Activated naive CD4-positive, alpha-beta T cell treated with anti-CD3 and anti-CD28 coated beads, Interleukin-2, amount 50 U/mL, for 16 hours (primary cell): ENCODE measurements at regions not wholly inside any gene's neighbourhood (a gene's known extent, or its start where the extent isn't known, plus 50 kb on each side); places are given as distances from the start of the nearest gene placed in this dataset.
"Not testable (repeated sequence)": the region's sequence is repeated elsewhere in the genome, so short reads cannot be mapped to it uniquely, and the experiment has no call there.

Source experiments
- DNase-seq: peaks from one replicate; pipeline ENCODE4 v3.0.0-alpha.2; 2020

- DNase-seq = not testable (repeated sequence)
Observed at GRCh38 chr1:228796945-228797344, 61.7 kb downstream of the RHOU start.

GRCh38 chr1:228798035-228798434 lies 62.8 kb downstream of the RHOU start:
- DNase-seq = no peak

- no peak for DNase-seq
Observed at GRCh38 chr1:228798548-228798947, 63.3 kb downstream of the RHOU start.

GRCh38 chr1:228799924-228800323 lies 64.6 kb downstream of the RHOU start:
- DNase-seq = no peak

GRCh38 chr1:228801068-228801467 lies 65.8 kb downstream of the RHOU start:
- no peak for DNase-seq

GRCh38 chr1:228802386-228803220 lies 67.3 kb downstream of the RHOU start:
- DNase-seq = no peak

- DNase-seq = no peak
Observed at GRCh38 chr1:228803421-228803820, 68.1 kb downstream of the RHOU start.

GRCh38 chr1:228804173-228804572 lies 68.9 kb downstream of the RHOU start:
- no peak for DNase-seq

- peak; percentile 22 for DNase-seq
Observed at GRCh38 chr1:228804640-228805413, 69.5 kb downstream of the RHOU start.

GRCh38 chr1:228807904-228808605 lies 72.8 kb downstream of the RHOU start:
- no peak for DNase-seq

GRCh38 chr1:228809621-228810394 lies 74.5 kb downstream of the RHOU start:
- DNase-seq = no peak

GRCh38 chr1:228810395-228810758 lies 75.1 kb downstream of the RHOU start:
- no peak for DNase-seq

GRCh38 chr1:228810878-228811711 lies 75.8 kb downstream of the RHOU start:
- DNase-seq = no peak

GRCh38 chr1:228811712-228812305 lies 76.5 kb downstream of the RHOU start:
- DNase-seq = no peak

GRCh38 chr1:228812961-228813360 lies 77.7 kb downstream of the RHOU start:
- no peak for DNase-seq

GRCh38 chr1:228814176-228814575 lies 78.9 kb downstream of the RHOU start:
- no peak for DNase-seq

- no peak for DNase-seq
Observed at GRCh38 chr1:228818296-228818695, 83.0 kb downstream of the RHOU start.

- no peak for DNase-seq
Observed at GRCh38 chr1:228818928-228819630, 83.8 kb downstream of the RHOU start.

GRCh38 chr1:228821252-228821651 lies 86.0 kb downstream of the RHOU start:
- no peak for DNase-seq

- no peak for DNase-seq
Observed at GRCh38 chr1:228823200-228823599, 87.9 kb downstream of the RHOU start.

- DNase-seq = no peak
Observed at GRCh38 chr1:228824366-228824765, 89.1 kb downstream of the RHOU start.
